ENCODE measurements at regions not wholly inside any gene's neighbourhood (a gene's known extent, or its start where the extent isn't known, plus 50 kb on each side); places are given as distances from the start of the nearest gene placed in this dataset.

GRCh38 chr2:155908567-155908966 lies 424.0 kb downstream of the NR4A2 start:
- TF ChIP-seq EZH2 (IDR thresholded peaks at IDR 0.05; ENCODE audit: borderline replicate concordance, insufficient read depth, low read depth, low read length, poor library complexity, severe bottlenecking) (no peak), CTCF (IDR thresholded peaks at IDR 0.05) (no peak)
- H3K4me3 ChIP-seq (ENCODE audit: control extremely low read depth in 1 of 5, extremely low read depth in 1 of 5, insufficient read depth in 1 of 5, low read depth in 2 of 5, low read length in 4 of 5): no peak overlapping the region
- H3K4me1 ChIP-seq (ENCODE audit: control insufficient read depth in 2 of 2, insufficient read depth in 2 of 2, low read length in 2 of 2): no peaks in the 10 kb centered on the region
- H3K9me3 ChIP-seq (ENCODE audit: control extremely low read depth in 1 of 3, control insufficient read depth in 2 of 3, insufficient read depth in 1 of 3, low read length in 2 of 3): no peaks in the 10 kb centered on the region
- Mint-ChIP-seq H3K27me3 (no peaks in the 10 kb centered on the region), H3K27ac (no peak overlapping the region), H3K4me1 (no peaks in the 10 kb centered on the region), H3K9me3 (ENCODE audit: insufficient read depth) (no peaks in the 10 kb centered on the region), H3K4me3 (no peak overlapping the region)
- H4K20me1 ChIP-seq (ENCODE audit: control insufficient read depth, insufficient read depth, low read length, poor library complexity, severe bottlenecking): no peaks in the 10 kb centered on the region
- H3K9ac ChIP-seq (ENCODE audit: low read length): no peak overlapping the region
- H3K36me3 ChIP-seq (replicated peaks in 1 of 2; ENCODE audit: control extremely low read depth in 1 of 2, control insufficient read depth in 1 of 2, extremely low read depth in 1 of 2, insufficient read depth in 2 of 2, low read length in 1 of 2): no peaks in the 10 kb centered on the region
- no peak overlapping the region for H3K4me2 ChIP-seq (replicated peaks; ENCODE audit: low read depth, low read length, poor library complexity, severe bottlenecking)
- no CpG with 5 or more reads among the region's 1 CpG for WGBS (ENCODE audit: insufficient coverage)
- H3K27ac ChIP-seq (ENCODE audit: low read length in 2 of 2): no peak overlapping the region
- no peaks in the 10 kb centered on the region for H3K79me2 ChIP-seq (ENCODE audit: control insufficient read depth, insufficient read depth, low read length)
- intact Hi-C loops (cut with micrococcal nuclease): no loop called here
- H2AFZ ChIP-seq (ENCODE audit: insufficient read depth, low read depth, low read length, poor library complexity, severe bottlenecking): no peak overlapping the region
- H3K27me3 ChIP-seq (replicated peaks in 1 of 4; ENCODE audit: control extremely low read depth in 1 of 4, control insufficient read depth in 3 of 4, insufficient read depth in 4 of 4, low read length in 3 of 4): no peaks in the 10 kb centered on the region
- CTCF ChIA-PET: no interaction called here
- POLR2A ChIA-PET: no interaction called here
- no peak for ATAC-seq (ENCODE audit: low read depth)
- no peak for DNase-seq

GRCh38 chr2:155907211-155907610 lies 425.3 kb downstream of the NR4A2 start:
- no peak overlapping the region for H3K4me3 ChIP-seq (ENCODE audit: control extremely low read depth in 1 of 5, extremely low read depth in 1 of 5, insufficient read depth in 1 of 5, low read depth in 2 of 5, low read length in 4 of 5)
- no peak overlapping the region for H3K27ac ChIP-seq (ENCODE audit: low read length in 2 of 2)
- H3K27me3 ChIP-seq (replicated peaks in 1 of 4; ENCODE audit: control extremely low read depth in 1 of 4, control insufficient read depth in 3 of 4, insufficient read depth in 4 of 4, low read length in 3 of 4): no peaks in the 10 kb centered on the region
- ChIA-PET CTCF (no interaction called here), POLR2A (no interaction called here)
- Mint-ChIP-seq H3K27me3 (no peaks in the 10 kb centered on the region), H3K27ac (no peak overlapping the region), H3K9me3 (ENCODE audit: insufficient read depth) (no peaks in the 10 kb centered on the region), H3K4me3 (no peak overlapping the region), H3K4me1 (no peaks in the 10 kb centered on the region)
- H4K20me1 ChIP-seq (ENCODE audit: control insufficient read depth, insufficient read depth, low read length, poor library complexity, severe bottlenecking): no peaks in the 10 kb centered on the region
- H3K36me3 ChIP-seq (replicated peaks in 1 of 2; ENCODE audit: control extremely low read depth in 1 of 2, control insufficient read depth in 1 of 2, extremely low read depth in 1 of 2, insufficient read depth in 2 of 2, low read length in 1 of 2): no peaks in the 10 kb centered on the region
- no CpG with 5 or more reads among the region's 3 CpGs for WGBS (ENCODE audit: insufficient coverage)
- no peaks in the 10 kb centered on the region for H3K9me3 ChIP-seq (ENCODE audit: control extremely low read depth in 1 of 3, control insufficient read depth in 2 of 3, insufficient read depth in 1 of 3, low read length in 2 of 3)
- no peak overlapping the region for H3K9ac ChIP-seq (ENCODE audit: low read length)
- intact Hi-C loops (cut with micrococcal nuclease): no loop called here
- H3K4me1 ChIP-seq (ENCODE audit: control insufficient read depth in 2 of 2, insufficient read depth in 2 of 2, low read length in 2 of 2): no peaks in the 10 kb centered on the region
- ATAC-seq (ENCODE audit: low read depth): no peak
- DNase-seq: no peak
- H3K4me2 ChIP-seq (replicated peaks; ENCODE audit: low read depth, low read length, poor library complexity, severe bottlenecking): no peak overlapping the region
- no peaks in the 10 kb centered on the region for H3K79me2 ChIP-seq (ENCODE audit: control insufficient read depth, insufficient read depth, low read length)
- no peak overlapping the region for H2AFZ ChIP-seq (ENCODE audit: insufficient read depth, low read depth, low read length, poor library complexity, severe bottlenecking)
- TF ChIP-seq CTCF (IDR thresholded peaks at IDR 0.05) (no peak), EZH2 (IDR thresholded peaks at IDR 0.05; ENCODE audit: borderline replicate concordance, insufficient read depth, low read depth, low read length, poor library complexity, severe bottlenecking) (no peak)

All from B cell (primary cell).